ENCODE measurements at regions not wholly inside any gene's neighbourhood (a gene's known extent, or its start where the extent isn't known, plus 50 kb on each side); places are given as distances from the start of the nearest gene placed in this dataset.

DNA sequence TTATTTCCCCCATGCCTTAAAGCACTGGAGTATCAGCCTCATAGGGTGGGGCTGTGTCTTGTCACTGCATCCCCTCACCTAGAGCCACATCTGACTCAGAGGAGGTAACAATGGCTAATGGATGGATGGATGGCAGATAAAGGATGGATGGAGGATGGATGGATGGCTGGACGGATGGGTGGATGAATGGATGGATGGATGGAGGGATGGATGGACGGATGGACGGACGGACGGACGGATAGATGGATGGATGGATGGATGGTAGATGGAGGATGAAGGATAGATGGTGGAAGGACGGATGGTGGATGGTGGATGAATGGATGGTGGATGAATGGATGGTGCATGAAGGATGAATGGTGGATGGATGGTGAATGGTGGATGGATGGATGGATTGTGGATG, 77.2 kb downstream of the PDGFA start:
- Histone ChIP-seq H2AFZ (ENCODE audit: low read length) (no peak overlapping the region), H4K5ac (ENCODE audit: insufficient read length, low read depth, low read length) (no peak overlapping the region), H3K27me3 (ENCODE audit: insufficient read depth, low read length) (no peaks in the 10 kb centered on the region), H3K4me2 (ENCODE audit: insufficient read depth, insufficient read length, low read length) (no peak overlapping the region), H2BK12ac (ENCODE audit: insufficient read length, low read depth, low read length) (no peak overlapping the region), H4K8ac (replicated peaks; ENCODE audit: insufficient read length, low read depth, low read length) (no peak overlapping the region), H3K9ac (ENCODE audit: extremely low read depth, insufficient read length, low read length) (no peak overlapping the region), H3K23ac (ENCODE audit: insufficient read length, low read depth, low read length) (no peak overlapping the region), H2AK5ac (ENCODE audit: insufficient read length, low read length) (no peak overlapping the region), H3K4ac (ENCODE audit: low read depth, low read length) (no peak overlapping the region), H3K4me1 (ENCODE audit: insufficient read depth, low read length) (no peaks in the 10 kb centered on the region; the same call in 1 of the 2 replicates), H3K79me1 (ENCODE audit: insufficient read depth, low read depth, low read length, poor library complexity, severe bottlenecking) (no peaks in the 10 kb centered on the region), H3K27ac (ENCODE audit: insufficient read length, low read depth, low read length) (no peak overlapping the region), H3K79me2 (ENCODE audit: insufficient read depth, low read length) (no peaks in the 10 kb centered on the region), H2BK15ac (ENCODE audit: low read depth, low read length) (no peak overlapping the region), H3K14ac (ENCODE audit: insufficient read depth, low read length) (no peak overlapping the region), H2BK5ac (ENCODE audit: insufficient read length, low read length) (no peak overlapping the region), H3K18ac (ENCODE audit: insufficient read length, low read depth, low read length) (no peak overlapping the region), H4K91ac (ENCODE audit: insufficient read length, low read depth, low read length) (no peak overlapping the region), H3T11ph (ENCODE audit: low read length) (no peak overlapping the region), H3K9me3 (ENCODE audit: control insufficient read depth, low read depth, low read length) (no peaks in the 10 kb centered on the region), H3K56ac (ENCODE audit: insufficient read length, low read depth, low read length) (no peak overlapping the region), H3K23me2 (ENCODE audit: insufficient read length, low read depth, low read length, poor library complexity, severe bottlenecking) (no peaks in the 10 kb centered on the region), H4K20me1 (ENCODE audit: control insufficient read depth, insufficient read depth, insufficient read length) (no peaks in the 10 kb centered on the region), H2BK20ac (ENCODE audit: low read depth, low read length, poor library complexity, severe bottlenecking) (no peak overlapping the region), H2BK120ac (ENCODE audit: low read depth, low read length, poor library complexity, severe bottlenecking) (no peak overlapping the region)
- no peak overlapping the region for H3K27ac Mint-ChIP-seq
- H3K4me1 Mint-ChIP-seq, result peaks cover 0 to 3% of the 10 kb centered on the region in 2 experiments; a peak in 3 of 4 replicates
- TF ChIP-seq, protein P1, sequence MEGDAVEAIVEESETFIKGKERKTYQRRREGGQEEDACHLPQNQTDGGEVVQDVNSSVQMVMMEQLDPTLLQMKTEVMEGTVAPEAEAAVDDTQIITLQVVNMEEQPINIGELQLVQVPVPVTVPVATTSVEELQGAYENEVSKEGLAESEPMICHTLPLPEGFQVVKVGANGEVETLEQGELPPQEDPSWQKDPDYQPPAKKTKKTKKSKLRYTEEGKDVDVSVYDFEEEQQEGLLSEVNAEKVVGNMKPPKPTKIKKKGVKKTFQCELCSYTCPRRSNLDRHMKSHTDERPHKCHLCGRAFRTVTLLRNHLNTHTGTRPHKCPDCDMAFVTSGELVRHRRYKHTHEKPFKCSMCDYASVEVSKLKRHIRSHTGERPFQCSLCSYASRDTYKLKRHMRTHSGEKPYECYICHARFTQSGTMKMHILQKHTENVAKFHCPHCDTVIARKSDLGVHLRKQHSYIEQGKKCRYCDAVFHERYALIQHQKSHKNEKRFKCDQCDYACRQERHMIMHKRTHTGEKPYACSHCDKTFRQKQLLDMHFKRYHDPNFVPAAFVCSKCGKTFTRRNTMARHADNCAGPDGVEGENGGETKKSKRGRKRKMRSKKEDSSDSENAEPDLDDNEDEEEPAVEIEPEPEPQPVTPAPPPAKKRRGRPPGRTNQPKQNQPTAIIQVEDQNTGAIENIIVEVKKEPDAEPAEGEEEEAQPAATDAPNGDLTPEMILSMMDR (conservative IDR thresholded peaks at IDR 0.05), result no peak
- peaks cover 0 to 2% (median 0%) of the 10 kb centered on the region in 3 experiments; a peak in 1 of 7 replicates for H3K36me3 Mint-ChIP-seq (ENCODE audit: insufficient read depth in 1 of 3, low read depth in 3 of 3)
- peaks cover 0 to 3% of the 10 kb centered on the region in 2 experiments; a peak in 2 of 5 replicates for H3K9me3 Mint-ChIP-seq
- 100% methylated on average over 7 of the region's 7 CpGs for WGBS (ENCODE audit: extremely low coverage, insufficient read length, low lambda C conversion rate)
- no peak for DNase-seq
- H3K27me3 Mint-ChIP-seq (ENCODE audit: low read depth), result peaks cover 3% of the 10 kb centered on the region
- H3K4me3 Mint-ChIP-seq, result no peak overlapping the region
